Coronary artery (tissue), 2 donors: ENCODE measurements at regions not wholly inside any gene's neighbourhood (a gene's known extent, or its start where the extent isn't known, plus 50 kb on each side); places are given as distances from the start of the nearest gene placed in this dataset.

Source experiments
- DNase-seq: peaks from one replicate; pipeline ENCODE4 v3.0.0-alpha.2; 2017; ENCODE audit warnings: low spot score
- H3K27ac ChIP-seq, 2 donors: fragments of 200-600 bp; sonication (generic); one replicate each; pipeline ENCODE4 v1.5.1; 2016 to 2019
- H3K4me3 ChIP-seq: fragments of 200-600 bp; sonication (generic); 2 replicates; pipeline ENCODE4 v1.5.1; 2016; ENCODE audit warnings: mild to moderate bottlenecking, moderate library complexity
- TF ChIP-seq, protein P1 (sequence below): fragments of 200-600 bp; sonication (generic); IDR thresholded peaks from one replicate; pipeline ENCODE4 v1.5.1; 2019; ENCODE audit warnings: antibody characterized with exemption

- DNase-seq, result no peak
- H3K4me3 ChIP-seq, result no peak overlapping the region
- H3K27ac ChIP-seq, result no peak overlapping the region
- TF ChIP-seq, protein P1, sequence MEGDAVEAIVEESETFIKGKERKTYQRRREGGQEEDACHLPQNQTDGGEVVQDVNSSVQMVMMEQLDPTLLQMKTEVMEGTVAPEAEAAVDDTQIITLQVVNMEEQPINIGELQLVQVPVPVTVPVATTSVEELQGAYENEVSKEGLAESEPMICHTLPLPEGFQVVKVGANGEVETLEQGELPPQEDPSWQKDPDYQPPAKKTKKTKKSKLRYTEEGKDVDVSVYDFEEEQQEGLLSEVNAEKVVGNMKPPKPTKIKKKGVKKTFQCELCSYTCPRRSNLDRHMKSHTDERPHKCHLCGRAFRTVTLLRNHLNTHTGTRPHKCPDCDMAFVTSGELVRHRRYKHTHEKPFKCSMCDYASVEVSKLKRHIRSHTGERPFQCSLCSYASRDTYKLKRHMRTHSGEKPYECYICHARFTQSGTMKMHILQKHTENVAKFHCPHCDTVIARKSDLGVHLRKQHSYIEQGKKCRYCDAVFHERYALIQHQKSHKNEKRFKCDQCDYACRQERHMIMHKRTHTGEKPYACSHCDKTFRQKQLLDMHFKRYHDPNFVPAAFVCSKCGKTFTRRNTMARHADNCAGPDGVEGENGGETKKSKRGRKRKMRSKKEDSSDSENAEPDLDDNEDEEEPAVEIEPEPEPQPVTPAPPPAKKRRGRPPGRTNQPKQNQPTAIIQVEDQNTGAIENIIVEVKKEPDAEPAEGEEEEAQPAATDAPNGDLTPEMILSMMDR, result no peak
These were observed 316.5 kb upstream of the USP24 start for GRCh38 chr1:55531644-55532043.

GRCh38 chr1:55530749-55531478 lies 315.8 kb upstream of the USP24 start:
- no peak for DNase-seq
- TF ChIP-seq, protein P1, result no peak
- Histone ChIP-seq H3K4me3 (no peak overlapping the region), H3K27ac (no peak overlapping the region)

DNA sequence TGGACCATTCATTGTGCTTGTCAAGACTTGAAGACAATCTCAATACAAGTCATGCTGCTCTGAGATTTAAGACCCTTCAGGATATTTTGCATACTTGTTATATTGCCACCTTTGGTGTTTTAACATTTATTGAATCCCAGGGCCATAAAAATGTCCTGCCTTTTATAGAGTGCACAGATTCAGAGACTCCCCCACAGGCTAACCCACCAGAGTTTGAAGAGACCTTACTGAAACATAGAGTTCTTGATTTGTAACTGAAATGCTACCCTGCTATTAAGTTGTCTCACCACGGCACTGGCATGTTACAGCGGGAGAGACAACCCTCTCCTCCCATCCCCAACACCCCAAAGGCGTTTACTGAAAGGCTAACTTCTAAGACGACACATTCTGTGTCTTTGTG lies 313.9 kb upstream of the USP24 start:
- no peak for DNase-seq
- TF ChIP-seq, protein P1, result no peak
- Histone ChIP-seq H3K27ac (no peak overlapping the region), H3K4me3 (no peak overlapping the region)

- no peak for DNase-seq
- H3K27ac ChIP-seq, result no peak overlapping the region
These were observed 312.7 kb upstream of the USP24 start for GRCh38 chr1:55527831-55528230.

DNA sequence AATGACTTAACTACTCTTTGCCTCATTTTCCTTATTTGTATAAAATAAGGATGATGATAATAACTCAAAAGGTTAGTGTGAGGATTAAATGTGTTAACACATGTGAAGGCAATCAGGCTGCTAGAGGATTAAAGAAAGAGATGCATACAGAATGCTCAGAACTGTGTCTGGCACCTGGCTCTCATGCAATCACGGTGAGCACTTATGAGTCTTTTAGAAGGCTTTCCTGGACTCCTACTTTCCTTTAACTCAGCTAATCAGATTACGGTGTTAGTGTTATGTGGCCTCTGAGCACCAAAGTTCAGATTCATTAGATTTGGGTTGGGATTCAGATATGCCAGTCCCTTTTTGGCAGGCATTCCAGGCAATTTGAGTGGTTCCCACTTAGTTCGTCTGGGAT lies 311.6 kb upstream of the USP24 start:
- Histone ChIP-seq H3K27ac (no peak overlapping the region), H3K4me3 (no peak overlapping the region)
- TF ChIP-seq, protein P1, result no peak
- no peak for DNase-seq

More at GRCh38 chr1:55527831-55528230, 312.7 kb upstream of the USP24 start:
- TF ChIP-seq, protein P1, result no peak
- no peak overlapping the region for H3K4me3 ChIP-seq

DNA sequence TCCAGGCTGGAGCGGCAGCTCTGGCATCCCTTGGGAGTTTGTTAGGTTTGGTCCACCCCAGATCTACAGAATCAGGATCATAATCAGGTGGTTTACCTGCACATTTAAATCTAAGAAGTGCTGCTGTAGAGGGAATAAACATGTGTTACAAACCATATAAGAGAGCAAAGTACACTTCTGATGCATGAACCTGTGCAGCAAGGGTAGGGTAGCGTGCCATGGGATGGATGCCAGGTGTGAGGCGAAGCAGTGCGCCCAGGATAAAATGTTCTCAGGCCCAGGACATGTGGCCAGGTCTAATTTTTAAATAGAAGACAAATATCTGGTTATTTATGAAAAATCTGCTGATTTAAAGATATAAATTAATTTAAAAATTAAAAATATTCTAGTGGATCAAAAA lies 308.8 kb upstream of the USP24 start:
- H3K4me3 ChIP-seq, result no peak overlapping the region
- no peak overlapping the region for H3K27ac ChIP-seq
- TF ChIP-seq, protein P1, result no peak
- DNase-seq, result no peak

DNA sequence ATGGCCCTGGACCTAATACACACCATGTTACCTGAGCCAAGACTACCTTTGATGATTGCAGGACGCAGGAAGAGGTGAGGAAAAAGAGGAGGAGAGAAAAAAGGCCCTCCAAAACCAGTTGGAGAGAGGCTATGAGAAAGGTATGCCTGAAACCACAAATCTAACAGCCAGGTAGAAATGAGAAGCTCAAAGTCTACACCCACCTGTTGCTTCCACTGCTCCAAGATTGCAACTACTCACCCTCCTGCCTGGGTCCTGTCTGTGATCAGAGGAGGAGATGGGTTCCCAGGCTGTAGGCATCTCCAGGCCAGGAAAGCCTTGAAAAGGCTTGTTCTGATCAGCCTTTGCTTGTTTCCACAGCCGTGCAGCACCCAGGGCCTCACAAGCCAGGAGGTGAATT lies 307.8 kb upstream of the USP24 start:
- TF ChIP-seq, protein P1, result no peak
- Histone ChIP-seq H3K4me3 (no peak overlapping the region), H3K27ac (no peak overlapping the region)
- no peak for DNase-seq
